ENCODE measurements at regions not wholly inside any gene's neighbourhood (a gene's known extent, or its start where the extent isn't known, plus 50 kb on each side); places are given as distances from the start of the nearest gene placed in this dataset.

DNA sequence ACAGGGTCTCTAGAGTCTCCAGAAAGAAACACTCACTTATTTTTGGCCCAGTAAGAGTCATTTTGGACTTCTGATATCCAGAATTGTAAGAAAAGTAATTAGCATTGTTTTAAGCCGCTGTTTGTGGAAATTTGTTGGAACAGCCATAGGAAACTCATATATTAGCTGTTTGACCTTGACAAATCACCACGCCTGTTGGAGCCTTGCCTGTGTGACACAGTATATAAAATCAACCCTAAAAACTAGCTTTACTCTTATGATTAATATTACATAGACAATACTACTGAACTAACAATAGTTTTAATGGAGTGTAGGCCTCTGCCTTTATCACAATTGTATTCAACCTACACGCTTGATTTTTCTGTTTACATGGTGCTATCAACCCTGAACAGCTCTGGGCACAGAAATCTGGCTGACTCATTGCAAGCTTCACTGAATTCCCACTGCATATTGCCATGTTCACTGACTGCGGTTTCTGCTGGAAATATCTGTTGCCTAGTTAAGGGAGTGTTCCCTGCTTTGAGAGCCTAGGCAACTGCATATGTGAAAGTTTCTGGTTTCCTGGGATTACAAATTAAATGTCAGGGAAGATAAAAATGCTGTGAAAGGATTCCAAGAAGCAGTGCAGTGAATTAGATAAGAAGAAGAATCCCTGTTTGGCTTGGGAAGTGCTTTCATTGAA is 419.5 kb upstream of the DEPDC1 start:
- TF ChIP-seq SPI1 (IDR thresholded peaks at IDR 0.05; ENCODE audit: borderline replicate concordance, low read depth) (no peak), GABPA (IDR thresholded peaks at IDR 0.05; ENCODE audit: low read depth) (no peak), POLR2AphosphoS5 (IDR thresholded peaks at IDR 0.05; ENCODE audit: low read depth) (no peak)
- TF ChIP-seq, protein P1, sequence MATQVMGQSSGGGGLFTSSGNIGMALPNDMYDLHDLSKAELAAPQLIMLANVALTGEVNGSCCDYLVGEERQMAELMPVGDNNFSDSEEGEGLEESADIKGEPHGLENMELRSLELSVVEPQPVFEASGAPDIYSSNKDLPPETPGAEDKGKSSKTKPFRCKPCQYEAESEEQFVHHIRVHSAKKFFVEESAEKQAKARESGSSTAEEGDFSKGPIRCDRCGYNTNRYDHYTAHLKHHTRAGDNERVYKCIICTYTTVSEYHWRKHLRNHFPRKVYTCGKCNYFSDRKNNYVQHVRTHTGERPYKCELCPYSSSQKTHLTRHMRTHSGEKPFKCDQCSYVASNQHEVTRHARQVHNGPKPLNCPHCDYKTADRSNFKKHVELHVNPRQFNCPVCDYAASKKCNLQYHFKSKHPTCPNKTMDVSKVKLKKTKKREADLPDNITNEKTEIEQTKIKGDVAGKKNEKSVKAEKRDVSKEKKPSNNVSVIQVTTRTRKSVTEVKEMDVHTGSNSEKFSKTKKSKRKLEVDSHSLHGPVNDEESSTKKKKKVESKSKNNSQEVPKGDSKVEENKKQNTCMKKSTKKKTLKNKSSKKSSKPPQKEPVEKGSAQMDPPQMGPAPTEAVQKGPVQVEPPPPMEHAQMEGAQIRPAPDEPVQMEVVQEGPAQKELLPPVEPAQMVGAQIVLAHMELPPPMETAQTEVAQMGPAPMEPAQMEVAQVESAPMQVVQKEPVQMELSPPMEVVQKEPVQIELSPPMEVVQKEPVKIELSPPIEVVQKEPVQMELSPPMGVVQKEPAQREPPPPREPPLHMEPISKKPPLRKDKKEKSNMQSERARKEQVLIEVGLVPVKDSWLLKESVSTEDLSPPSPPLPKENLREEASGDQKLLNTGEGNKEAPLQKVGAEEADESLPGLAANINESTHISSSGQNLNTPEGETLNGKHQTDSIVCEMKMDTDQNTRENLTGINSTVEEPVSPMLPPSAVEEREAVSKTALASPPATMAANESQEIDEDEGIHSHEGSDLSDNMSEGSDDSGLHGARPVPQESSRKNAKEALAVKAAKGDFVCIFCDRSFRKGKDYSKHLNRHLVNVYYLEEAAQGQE (IDR thresholded peaks at IDR 0.05; ENCODE audit: insufficient replicate concordance, low read depth), result no peak
- TF ChIP-seq, protein P2, sequence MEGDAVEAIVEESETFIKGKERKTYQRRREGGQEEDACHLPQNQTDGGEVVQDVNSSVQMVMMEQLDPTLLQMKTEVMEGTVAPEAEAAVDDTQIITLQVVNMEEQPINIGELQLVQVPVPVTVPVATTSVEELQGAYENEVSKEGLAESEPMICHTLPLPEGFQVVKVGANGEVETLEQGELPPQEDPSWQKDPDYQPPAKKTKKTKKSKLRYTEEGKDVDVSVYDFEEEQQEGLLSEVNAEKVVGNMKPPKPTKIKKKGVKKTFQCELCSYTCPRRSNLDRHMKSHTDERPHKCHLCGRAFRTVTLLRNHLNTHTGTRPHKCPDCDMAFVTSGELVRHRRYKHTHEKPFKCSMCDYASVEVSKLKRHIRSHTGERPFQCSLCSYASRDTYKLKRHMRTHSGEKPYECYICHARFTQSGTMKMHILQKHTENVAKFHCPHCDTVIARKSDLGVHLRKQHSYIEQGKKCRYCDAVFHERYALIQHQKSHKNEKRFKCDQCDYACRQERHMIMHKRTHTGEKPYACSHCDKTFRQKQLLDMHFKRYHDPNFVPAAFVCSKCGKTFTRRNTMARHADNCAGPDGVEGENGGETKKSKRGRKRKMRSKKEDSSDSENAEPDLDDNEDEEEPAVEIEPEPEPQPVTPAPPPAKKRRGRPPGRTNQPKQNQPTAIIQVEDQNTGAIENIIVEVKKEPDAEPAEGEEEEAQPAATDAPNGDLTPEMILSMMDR (IDR thresholded peaks at IDR 0.05; ENCODE audit: insufficient read depth, low read length), result no peak

GRCh38 chr1:68917456-68917855 is 420.6 kb upstream of the DEPDC1 start:
- Histone ChIP-seq H3K27ac (replicated peaks) (no peak overlapping the region), H3K27me3 (ENCODE audit: insufficient read depth, poor library complexity, severe bottlenecking) (no peaks in the 10 kb centered on the region), H3K4me3 (replicated peaks; ENCODE audit: insufficient read depth, low read length) (no peak overlapping the region)
- DNase-seq (ENCODE audit: low read depth in 1 of 2, low spot score in 1 of 2), result no peak
- TF ChIP-seq POLR2AphosphoS5 (IDR thresholded peaks at IDR 0.05; ENCODE audit: low read depth), result no peak

More for the DNA sequence above, 419.5 kb upstream of the DEPDC1 start:
- Histone ChIP-seq H3K27ac (replicated peaks) (no peak overlapping the region), H3K4me3 (replicated peaks; ENCODE audit: insufficient read depth, low read length) (no peak overlapping the region), H3K27me3 (ENCODE audit: insufficient read depth, poor library complexity, severe bottlenecking) (no peaks in the 10 kb centered on the region)
- DNase-seq (ENCODE audit: low read depth in 1 of 2, low spot score in 1 of 2), result no peak

GRCh38 chr1:68918563-68918962 is 421.7 kb upstream of the DEPDC1 start:
- no peak overlapping the region for H3K27ac ChIP-seq (replicated peaks)
- no peak for TF ChIP-seq POLR2AphosphoS5 (IDR thresholded peaks at IDR 0.05; ENCODE audit: low read depth)
- no peak for TF ChIP-seq SPI1 (IDR thresholded peaks at IDR 0.05; ENCODE audit: borderline replicate concordance, low read depth)
- no peak for TF ChIP-seq GABPA (IDR thresholded peaks at IDR 0.05; ENCODE audit: low read depth)
- TF ChIP-seq, protein P1 (IDR thresholded peaks at IDR 0.05; ENCODE audit: insufficient replicate concordance, low read depth), result no peak
- TF ChIP-seq, protein P2 (IDR thresholded peaks at IDR 0.05; ENCODE audit: insufficient read depth, low read length), result no peak
- no peak for DNase-seq (ENCODE audit: low read depth in 1 of 2, low spot score in 1 of 2)
- no peak overlapping the region for H3K4me3 ChIP-seq (replicated peaks; ENCODE audit: insufficient read depth, low read length)
- no peaks in the 10 kb centered on the region for H3K27me3 ChIP-seq (ENCODE audit: insufficient read depth, poor library complexity, severe bottlenecking)

GRCh38 chr1:68919075-68919474 is 422.2 kb upstream of the DEPDC1 start:
- no peak overlapping the region for H3K4me3 ChIP-seq (replicated peaks; ENCODE audit: insufficient read depth, low read length)
- no peak for DNase-seq (ENCODE audit: low read depth in 1 of 2, low spot score in 1 of 2)

More at GRCh38 chr1:68919075-68919474, 422.2 kb upstream of the DEPDC1 start:
- H3K27me3 ChIP-seq (ENCODE audit: insufficient read depth, poor library complexity, severe bottlenecking), result no peaks in the 10 kb centered on the region
- H3K27ac ChIP-seq (replicated peaks), result no peak overlapping the region
- TF ChIP-seq, protein P2 (IDR thresholded peaks at IDR 0.05; ENCODE audit: insufficient read depth, low read length), result no peak
- TF ChIP-seq, protein P1 (IDR thresholded peaks at IDR 0.05; ENCODE audit: insufficient replicate concordance, low read depth), result no peak
- no peak for TF ChIP-seq SPI1 (IDR thresholded peaks at IDR 0.05; ENCODE audit: borderline replicate concordance, low read depth)
- TF ChIP-seq GABPA (IDR thresholded peaks at IDR 0.05; ENCODE audit: low read depth), result no peak
- TF ChIP-seq POLR2AphosphoS5 (IDR thresholded peaks at IDR 0.05; ENCODE audit: low read depth), result no peak

Data from HL-60 (cell line).